Erythroblast (primary cell): ENCODE measurements at regions not wholly inside any gene's neighbourhood (a gene's known extent, or its start where the extent isn't known, plus 50 kb on each side); places are given as distances from the start of the nearest gene placed in this dataset.

Experiments
- GATA1 ChIP-seq: IDR thresholded peaks from 2 replicates; pipeline ENCODE4 v1.6.1; 2011; ENCODE audit warnings: low read depth, mild to moderate bottlenecking, control low read depth, low read length, moderate library complexity
- POLR2A ChIP-seq: IDR thresholded peaks from 2 replicates; pipeline ENCODE4 v1.6.1; 2011; ENCODE audit warnings: mild to moderate bottlenecking, low read length

DNA sequence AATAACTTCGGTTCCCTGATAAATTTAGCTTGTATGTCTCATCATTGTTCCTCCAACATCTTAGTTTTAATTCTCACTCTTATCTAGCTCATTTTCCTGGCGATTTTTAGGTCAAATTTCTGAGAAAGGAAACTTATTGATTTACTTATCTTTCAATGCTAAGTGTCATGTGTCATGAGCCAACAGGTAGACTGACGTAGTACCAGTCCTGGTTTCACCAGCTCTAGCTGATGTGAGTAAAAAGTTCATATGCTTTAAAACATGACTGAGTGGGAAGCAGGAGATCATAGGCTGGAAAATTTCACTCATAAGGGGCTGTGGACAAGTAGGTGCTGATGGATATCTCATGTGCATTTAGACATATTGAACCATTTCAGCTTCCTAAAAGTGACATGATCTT, 441.7 kb upstream of the NR3C2 start:
- TF ChIP-seq POLR2A = no peak
- no peak for TF ChIP-seq GATA1
